H1 (cell line): ENCODE measurements at regions not wholly inside any gene's neighbourhood (a gene's known extent, or its start where the extent isn't known, plus 50 kb on each side); places are given as distances from the start of the nearest gene placed in this dataset.

Experiments
- BACH1 ChIP-seq: IDR thresholded peaks from 2 replicates; pipeline ENCODE4 v1.6.1; 2012; ENCODE audit warnings: low read length, improper control_type of control experiment
- BCL11A ChIP-seq, 2 experiments: IDR thresholded peaks; one replicate each; pipeline ENCODE4 v1.6.1; 2011; ENCODE audit warnings: low read depth in 2 of 2, low read length in 2 of 2, mild to moderate bottlenecking in 2 of 2
- CBX5 ChIP-seq: fragments of 300-800, 300-1000 bp; sonication (generic); IDR thresholded peaks from 2 replicates; pipeline ENCODE4 v1.7.1; 2016; ENCODE audit warnings: antibody characterized with exemption, low read length, low read depth
- KDM1A ChIP-seq: fragments of 200-600, 300-600 bp; sonication (generic); IDR thresholded peaks from 2 replicates; pipeline ENCODE4 v1.7.1; 2016; ENCODE audit warnings: mild to moderate bottlenecking, low read length, borderline replicate concordance
- RAD21 ChIP-seq, 2 experiments: IDR thresholded peaks in 1 of 2; conservative IDR thresholded peaks in 1 of 2; 2 replicates each; pipeline ENCODE4 v1.6.1; 2011; ENCODE audit warnings: low read depth in 2 of 2, low read length in 2 of 2, improper control_type of control experiment in 1 of 2, inconsistent platforms in 1 of 2, mild to moderate bottlenecking in 1 of 2, moderate library complexity in 1 of 2
- RFX5 ChIP-seq: IDR thresholded peaks from 2 replicates; pipeline ENCODE4 v1.6.1; 2011; ENCODE audit warnings: low read depth, low read length, improper control_type of control experiment, borderline replicate concordance
- SUZ12 ChIP-seq: fragments of 200-600 bp; sonication (generic); IDR thresholded peaks from 2 replicates; pipeline ENCODE4 v1.6.1; 2012; ENCODE audit warnings: mild to moderate bottlenecking, inconsistent platforms, low read length, moderate library complexity, mixed read lengths
- TAF1 ChIP-seq: IDR thresholded peaks from 2 replicates; pipeline ENCODE4 v1.6.1; 2011; ENCODE audit warnings: mild to moderate bottlenecking, low read depth, low read length
- TAF7 ChIP-seq: optimal IDR thresholded peaks from 2 replicates; pipeline ENCODE3; 2011; ENCODE audit warnings: low read depth, mild to moderate bottlenecking, inconsistent platforms, low read length, moderate library complexity, borderline replicate concordance
- ZNF274 ChIP-seq: IDR thresholded peaks from 2 replicates; pipeline ENCODE4 v1.7.0; 2012; ENCODE audit warnings: low read length, borderline replicate concordance; ENCODE audit errors: extremely low read depth
- TF ChIP-seq, protein P1 (sequence below): fragments of 300-600 bp; sonication (generic); IDR thresholded peaks from 2 replicates; pipeline ENCODE4 v1.7.1; 2012; ENCODE audit warnings: low read length, moderate library complexity, mild to moderate bottlenecking, inconsistent platforms; ENCODE audit not compliant: insufficient replicate concordance

DNA sequence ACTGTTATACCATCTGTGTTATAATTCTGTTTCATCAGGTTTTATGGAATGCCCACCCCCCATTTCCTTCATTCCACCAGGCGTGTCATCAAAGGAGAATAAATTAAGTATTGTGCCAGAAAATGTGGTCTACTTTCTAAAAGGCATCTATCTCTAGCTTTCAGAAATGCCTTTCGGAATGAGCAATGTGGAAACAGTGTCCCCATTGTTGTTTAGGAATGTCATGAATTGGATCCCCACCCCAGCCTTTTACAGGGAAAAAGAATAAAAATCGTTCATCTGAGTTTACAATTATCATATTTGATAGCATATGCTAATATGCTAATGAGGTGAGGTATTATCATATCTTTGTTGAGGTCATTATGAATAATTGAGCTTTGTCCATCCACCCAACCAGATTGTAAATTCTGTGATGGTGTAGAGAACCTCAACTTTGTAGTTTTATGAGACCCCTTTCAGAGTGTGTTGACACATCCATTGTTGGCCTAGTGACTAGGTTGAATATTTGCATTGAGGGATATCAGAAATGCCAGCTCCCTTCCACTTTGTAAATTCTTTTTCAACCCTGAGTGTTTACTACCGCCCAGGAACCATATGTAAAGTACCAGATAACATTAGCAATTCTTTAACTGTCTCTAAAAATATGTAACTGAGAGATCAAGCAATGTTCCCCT, 56.2 kb upstream of the CCDC160 start (continued):
- TF ChIP-seq, protein P1, sequence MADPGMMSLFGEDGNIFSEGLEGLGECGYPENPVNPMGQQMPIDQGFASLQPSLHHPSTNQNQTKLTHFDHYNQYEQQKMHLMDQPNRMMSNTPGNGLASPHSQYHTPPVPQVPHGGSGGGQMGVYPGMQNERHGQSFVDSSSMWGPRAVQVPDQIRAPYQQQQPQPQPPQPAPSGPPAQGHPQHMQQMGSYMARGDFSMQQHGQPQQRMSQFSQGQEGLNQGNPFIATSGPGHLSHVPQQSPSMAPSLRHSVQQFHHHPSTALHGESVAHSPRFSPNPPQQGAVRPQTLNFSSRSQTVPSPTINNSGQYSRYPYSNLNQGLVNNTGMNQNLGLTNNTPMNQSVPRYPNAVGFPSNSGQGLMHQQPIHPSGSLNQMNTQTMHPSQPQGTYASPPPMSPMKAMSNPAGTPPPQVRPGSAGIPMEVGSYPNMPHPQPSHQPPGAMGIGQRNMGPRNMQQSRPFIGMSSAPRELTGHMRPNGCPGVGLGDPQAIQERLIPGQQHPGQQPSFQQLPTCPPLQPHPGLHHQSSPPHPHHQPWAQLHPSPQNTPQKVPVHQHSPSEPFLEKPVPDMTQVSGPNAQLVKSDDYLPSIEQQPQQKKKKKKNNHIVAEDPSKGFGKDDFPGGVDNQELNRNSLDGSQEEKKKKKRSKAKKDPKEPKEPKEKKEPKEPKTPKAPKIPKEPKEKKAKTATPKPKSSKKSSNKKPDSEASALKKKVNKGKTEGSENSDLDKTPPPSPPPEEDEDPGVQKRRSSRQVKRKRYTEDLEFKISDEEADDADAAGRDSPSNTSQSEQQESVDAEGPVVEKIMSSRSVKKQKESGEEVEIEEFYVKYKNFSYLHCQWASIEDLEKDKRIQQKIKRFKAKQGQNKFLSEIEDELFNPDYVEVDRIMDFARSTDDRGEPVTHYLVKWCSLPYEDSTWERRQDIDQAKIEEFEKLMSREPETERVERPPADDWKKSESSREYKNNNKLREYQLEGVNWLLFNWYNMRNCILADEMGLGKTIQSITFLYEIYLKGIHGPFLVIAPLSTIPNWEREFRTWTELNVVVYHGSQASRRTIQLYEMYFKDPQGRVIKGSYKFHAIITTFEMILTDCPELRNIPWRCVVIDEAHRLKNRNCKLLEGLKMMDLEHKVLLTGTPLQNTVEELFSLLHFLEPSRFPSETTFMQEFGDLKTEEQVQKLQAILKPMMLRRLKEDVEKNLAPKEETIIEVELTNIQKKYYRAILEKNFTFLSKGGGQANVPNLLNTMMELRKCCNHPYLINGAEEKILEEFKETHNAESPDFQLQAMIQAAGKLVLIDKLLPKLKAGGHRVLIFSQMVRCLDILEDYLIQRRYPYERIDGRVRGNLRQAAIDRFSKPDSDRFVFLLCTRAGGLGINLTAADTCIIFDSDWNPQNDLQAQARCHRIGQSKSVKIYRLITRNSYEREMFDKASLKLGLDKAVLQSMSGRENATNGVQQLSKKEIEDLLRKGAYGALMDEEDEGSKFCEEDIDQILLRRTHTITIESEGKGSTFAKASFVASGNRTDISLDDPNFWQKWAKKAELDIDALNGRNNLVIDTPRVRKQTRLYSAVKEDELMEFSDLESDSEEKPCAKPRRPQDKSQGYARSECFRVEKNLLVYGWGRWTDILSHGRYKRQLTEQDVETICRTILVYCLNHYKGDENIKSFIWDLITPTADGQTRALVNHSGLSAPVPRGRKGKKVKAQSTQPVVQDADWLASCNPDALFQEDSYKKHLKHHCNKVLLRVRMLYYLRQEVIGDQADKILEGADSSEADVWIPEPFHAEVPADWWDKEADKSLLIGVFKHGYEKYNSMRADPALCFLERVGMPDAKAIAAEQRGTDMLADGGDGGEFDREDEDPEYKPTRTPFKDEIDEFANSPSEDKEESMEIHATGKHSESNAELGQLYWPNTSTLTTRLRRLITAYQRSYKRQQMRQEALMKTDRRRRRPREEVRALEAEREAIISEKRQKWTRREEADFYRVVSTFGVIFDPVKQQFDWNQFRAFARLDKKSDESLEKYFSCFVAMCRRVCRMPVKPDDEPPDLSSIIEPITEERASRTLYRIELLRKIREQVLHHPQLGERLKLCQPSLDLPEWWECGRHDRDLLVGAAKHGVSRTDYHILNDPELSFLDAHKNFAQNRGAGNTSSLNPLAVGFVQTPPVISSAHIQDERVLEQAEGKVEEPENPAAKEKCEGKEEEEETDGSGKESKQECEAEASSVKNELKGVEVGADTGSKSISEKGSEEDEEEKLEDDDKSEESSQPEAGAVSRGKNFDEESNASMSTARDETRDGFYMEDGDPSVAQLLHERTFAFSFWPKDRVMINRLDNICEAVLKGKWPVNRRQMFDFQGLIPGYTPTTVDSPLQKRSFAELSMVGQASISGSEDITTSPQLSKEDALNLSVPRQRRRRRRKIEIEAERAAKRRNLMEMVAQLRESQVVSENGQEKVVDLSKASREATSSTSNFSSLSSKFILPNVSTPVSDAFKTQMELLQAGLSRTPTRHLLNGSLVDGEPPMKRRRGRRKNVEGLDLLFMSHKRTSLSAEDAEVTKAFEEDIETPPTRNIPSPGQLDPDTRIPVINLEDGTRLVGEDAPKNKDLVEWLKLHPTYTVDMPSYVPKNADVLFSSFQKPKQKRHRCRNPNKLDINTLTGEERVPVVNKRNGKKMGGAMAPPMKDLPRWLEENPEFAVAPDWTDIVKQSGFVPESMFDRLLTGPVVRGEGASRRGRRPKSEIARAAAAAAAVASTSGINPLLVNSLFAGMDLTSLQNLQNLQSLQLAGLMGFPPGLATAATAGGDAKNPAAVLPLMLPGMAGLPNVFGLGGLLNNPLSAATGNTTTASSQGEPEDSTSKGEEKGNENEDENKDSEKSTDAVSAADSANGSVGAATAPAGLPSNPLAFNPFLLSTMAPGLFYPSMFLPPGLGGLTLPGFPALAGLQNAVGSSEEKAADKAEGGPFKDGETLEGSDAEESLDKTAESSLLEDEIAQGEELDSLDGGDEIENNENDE: no peak
- TF ChIP-seq TAF1 (no peak), ZNF274 (no peak), RAD21 (IDR thresholded peaks at IDR 0.05 in 1 of 2, conservative IDR thresholded peaks at IDR 0.05 in 1 of 2; ENCODE audit: low read depth in 2 of 2, low read length in 2 of 2) (no peak), BCL11A (IDR thresholded peaks at IDR 0.05; ENCODE audit: low read depth in 2 of 2, low read length in 2 of 2) (no peak), RFX5 (no peak), CBX5 (no peak), TAF7 (no peak), SUZ12 (no peak), KDM1A (no peak), BACH1 (no peak)
